Bone marrow (tissue), 2 donors: ENCODE measurements at regions not wholly inside any gene's neighbourhood (a gene's known extent, or its start where the extent isn't known, plus 50 kb on each side); places are given as distances from the start of the nearest gene placed in this dataset.

ENCODE experiments used
- DNase-seq, 2 donors: peaks; one replicate each; lab custom pipeline; 2025; lab: John Stamatoyannopoulos, UW

DNA sequence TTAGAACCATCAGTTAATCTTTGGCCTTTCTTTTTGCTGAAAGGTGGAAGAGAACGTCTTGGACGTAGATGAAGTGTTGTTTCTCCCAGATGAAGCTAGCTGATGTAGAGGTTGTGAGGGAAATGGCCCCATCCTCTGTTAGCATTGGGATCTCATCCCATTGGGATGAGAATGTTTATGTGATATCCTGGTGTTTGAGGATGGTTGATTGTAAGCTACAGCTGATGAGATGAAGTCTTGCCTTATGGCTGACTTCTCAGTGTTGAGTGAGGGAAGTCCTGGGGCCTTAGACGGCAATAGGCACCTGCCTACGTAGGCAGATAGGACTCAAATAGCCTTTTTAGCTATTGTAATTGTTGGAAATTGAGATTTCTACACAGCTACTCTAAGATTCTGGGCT is 211.3 kb downstream of the MYCN start:
- DNase-seq: no peak

- no peak for DNase-seq
These were observed 210.9 kb downstream of the MYCN start for GRCh38 chr2:16151281-16151570.

DNA sequence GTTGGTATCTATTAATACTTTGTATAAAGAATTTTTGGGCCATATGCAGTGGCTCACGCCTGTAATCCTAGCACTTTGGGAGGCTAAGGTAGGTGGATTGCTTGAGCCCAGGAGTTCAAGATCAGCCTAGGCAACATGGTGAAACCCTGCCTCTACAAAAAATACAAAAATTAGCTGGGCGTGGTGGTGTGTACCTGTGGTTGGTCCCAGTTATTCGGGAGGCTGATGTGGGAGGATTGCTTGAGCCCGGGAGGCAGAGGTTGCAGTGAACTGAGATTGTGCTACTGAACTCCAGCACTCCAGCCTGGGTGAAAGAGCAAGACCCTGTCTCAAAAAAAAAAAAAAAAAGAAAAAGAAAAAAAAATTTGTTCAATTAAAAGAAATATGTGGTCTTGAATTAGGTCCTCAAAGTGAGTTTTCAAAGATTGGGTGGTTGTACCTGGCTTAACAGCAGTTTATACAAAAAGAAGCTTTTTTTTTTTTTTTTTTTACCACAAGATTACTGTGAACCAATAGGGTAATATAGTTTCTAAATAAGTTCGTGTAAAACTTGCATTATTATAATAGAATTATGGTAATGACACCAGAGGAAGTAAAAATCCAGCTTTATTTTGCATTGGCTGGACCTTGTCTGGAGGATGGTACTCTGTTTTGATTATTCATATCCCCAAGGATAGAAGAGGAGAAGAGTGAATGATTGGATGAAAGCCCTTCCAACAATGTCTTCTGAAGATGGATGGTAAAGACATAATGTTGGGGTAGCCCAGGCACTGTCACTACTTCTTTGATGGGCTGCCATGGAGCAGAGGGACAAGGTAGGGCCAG is 210.3 kb downstream of the MYCN start:
- DNase-seq: no peak

GRCh38 chr2:16149349-16150243 is 209.2 kb downstream of the MYCN start:
- DNase-seq: no peak

DNA sequence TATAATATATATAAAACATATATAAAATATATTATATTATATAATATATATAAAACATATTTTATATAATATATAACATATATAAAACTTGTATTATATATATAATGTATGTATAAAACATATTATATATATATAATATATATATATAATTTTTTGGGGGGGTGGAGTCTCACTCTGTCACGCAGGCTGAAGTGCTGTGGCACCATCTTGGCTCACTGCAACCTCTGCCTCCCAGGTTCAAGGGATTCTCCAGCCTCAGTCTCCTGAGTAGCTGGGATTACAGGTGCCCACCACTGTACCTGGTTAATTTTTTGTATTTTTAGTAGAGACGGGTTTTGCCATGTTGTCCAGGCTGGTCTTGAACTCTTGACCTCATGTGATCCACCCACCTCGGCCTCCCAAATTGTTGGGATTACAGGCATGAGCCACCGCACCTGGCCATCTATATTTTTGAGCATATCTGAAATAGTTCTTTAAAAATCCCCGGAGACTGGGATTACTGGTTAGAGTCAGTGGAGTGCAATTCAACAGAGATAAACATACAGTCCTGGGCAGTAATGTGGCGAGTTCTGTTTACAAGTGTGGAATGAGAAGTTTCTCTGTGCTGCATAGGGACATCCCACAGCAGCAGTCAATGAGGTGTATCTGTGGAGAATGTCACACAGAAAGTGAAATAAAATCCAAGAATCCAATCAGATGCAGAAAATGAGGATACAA is 208.4 kb downstream of the MYCN start:
- DNase-seq: no peak

- DNase-seq: no peak
These were observed 202.3 kb downstream of the MYCN start for GRCh38 chr2:16142383-16143361.

DNA sequence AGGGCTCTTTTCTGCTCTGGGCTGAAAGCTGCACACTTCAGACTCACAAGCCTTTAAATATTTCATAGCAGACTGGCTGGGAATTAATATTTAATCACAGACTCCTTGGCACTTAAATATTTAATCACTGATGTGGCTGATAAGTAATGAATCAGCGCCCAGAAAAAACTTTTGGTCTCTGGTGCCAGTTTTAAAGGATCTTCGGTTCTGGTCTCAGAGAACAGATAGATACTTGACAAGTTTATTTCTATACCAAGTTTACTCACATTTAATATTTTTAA is 201.2 kb downstream of the MYCN start:
- DNase-seq: no peak

DNA sequence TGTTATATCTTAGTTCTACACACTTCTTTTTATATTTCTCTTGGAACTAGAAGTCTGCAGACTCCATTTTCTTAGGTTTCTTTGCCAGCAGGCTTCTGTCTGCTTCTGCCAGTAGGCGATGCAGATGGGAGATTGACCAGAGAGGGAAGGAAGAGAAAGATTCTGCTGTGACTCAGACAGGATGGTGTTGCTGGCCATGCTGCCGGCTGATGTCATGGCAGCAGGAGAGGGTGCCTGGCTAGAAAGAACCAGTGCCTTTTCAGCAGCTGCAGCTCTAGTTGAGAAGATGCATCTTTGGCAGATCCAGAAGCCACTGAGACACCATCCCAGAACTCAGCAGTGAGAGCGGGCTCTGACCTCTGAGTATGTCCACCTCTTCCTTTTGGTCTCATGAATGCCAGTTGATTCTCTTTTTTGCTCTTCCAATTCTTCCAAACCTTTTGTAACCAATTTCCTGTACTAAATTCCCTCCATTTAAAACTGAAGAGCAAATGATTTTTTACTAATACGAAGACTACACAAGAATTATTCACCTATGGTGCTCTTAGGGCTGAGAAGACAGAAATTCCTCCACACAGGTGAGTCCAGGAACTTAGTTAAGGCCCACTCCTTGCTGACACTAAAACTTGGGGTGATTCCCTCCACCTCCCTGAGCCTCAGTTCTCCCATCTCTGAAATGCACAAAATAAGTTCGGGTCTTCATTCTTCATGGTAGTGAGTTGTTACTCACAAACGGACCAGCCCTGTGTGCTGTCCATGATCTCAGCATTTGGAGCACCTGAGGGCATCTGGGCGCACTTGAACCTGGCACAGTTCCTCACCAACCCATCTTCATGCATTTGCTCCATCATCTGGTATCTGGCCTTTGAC is 200.7 kb downstream of the MYCN start:
- no peak for DNase-seq

DNA sequence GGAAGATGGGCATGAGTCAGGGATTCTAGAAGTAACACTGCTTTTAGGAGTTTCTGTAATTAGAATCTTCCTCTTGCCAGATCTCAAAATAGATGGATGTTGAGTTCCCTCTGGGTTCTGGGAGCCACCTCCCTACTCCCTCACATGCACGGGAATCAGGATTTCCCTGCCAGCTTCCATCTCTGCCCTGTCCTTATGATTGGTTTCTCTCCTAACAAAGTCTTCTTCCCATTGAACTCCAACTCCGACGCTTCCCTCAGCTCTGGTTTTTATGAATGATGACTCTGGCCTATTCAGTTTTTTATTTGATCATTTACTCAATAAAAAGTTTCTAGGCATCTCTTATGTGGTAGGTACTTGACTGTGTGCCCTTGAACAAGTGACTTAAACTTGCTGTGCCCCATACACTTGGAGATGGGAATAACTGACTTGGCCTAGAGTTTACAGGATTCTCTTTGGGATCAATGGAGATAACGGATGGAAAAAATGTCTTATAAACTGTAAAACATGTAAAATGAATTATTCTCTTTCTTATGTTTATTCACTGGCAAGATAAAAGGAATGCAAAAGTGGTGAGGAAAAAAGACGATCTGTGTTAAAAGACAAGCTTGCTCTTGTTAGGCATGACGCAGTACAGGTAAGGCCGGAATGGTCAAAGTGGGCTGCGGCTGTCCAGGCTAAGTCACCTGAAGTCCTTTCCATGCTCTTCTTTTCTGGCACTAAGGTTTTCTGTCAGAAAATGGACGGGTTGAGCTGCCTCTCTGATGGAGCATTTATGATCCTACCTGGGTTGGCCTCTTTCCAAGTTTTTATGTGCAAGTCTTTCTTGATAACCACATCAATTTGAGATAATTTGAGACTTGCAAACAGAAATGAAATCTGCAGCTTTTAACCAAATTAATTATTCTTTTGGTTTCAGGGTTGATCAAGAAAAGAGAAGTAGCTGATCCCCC is 199.6 kb downstream of the MYCN start:
- DNase-seq: no peak

GRCh38 chr2:16138811-16139662 is 198.7 kb downstream of the MYCN start:
- no peak for DNase-seq

DNA sequence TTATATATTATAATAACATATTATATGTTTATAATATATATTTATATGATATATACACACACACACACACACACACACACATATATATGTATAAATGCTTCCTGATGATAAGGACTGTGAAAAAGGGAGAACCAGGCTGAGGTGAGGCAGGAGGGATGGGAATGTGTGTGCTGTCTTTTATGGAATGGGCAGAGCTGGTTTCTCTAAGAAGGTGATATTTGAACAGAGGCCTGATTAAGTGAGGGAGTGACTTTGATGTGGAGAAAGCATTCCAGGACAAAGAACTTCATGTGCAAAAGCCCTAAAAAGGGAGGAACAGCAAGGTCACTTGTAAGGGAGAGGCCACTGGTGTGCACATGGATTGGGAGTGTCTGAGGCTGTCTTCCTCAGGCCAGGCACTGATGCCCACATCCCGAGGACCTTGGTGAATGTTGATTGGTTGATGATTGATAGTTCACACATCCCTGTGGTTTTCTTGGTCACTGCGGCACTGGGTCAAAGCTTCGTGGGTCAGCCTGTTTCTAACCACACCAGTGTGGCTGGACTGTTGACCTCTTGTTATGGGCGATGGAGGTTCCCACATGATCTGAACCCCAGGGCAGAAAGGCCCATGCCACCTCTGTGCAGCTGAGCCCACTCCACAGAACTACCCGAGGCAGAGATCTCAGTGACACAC is 196.9 kb downstream of the MYCN start:
- no peak for DNase-seq

GRCh38 chr2:16136461-16137035 is 196.2 kb downstream of the MYCN start:
- DNase-seq: no peak

DNA sequence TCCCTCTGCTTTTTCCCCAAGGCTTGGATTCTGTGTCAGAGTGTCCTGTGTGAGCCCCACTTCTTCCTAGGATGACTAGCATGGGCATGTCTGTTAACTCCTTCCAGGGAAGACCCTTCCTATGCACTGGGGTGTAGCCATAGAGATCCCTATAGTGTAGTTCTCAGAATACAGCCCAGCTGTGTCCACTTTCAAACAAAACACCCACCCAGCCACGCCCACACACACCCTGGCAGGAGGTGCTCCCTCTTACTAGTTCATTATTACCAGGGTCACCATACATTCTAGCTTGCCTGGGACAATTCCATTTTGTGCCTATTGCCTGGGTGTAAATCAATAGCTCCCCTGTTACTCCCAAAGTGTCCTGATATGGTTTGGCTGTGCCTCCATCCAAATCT is 195.6 kb downstream of the MYCN start:
- no peak for DNase-seq

DNA sequence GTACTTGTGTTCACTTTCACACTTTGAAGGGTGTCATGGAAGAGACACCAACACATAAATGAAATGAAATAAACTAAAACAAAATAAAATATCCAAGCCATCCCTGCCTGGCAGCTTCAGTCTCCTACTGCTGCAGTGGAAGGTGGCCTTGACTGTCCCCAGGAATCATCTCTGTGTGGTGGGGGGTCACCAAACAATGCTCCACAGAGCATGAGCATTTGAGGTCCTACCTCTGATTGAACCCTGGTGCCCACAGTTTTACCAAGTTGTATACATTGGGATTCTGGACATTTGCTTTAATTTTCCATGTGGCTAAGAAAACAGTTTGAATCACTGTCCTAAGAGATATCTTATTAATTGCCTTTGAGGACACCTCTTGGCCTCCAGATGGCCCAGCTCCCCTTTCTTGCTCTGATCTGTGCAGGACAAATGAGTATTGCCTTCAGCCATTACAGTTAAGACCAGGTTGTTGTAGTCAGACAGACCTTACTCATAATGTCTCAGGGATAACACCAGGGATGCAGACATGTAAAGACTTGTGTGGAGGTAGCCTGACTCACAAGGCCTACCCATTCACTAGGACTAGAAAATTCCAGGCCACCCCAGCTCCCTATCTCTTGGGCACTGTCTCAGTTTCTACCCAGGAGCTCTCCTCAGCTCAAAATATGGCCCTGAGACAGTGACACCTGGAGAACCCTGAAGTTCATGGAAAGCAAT is 195.0 kb downstream of the MYCN start:
- no peak for DNase-seq

- DNase-seq: no peak
These were observed 194.3 kb downstream of the MYCN start for GRCh38 chr2:16134436-16135165.

GRCh38 chr2:16130906-16131400 is 190.6 kb downstream of the MYCN start:
- DNase-seq: no peak
